Activated CD4-positive, alpha-beta T cell treated with anti-CD3 and anti-CD28 coated beads for 48 hours (primary cell): ENCODE measurements at regions not wholly inside any gene's neighbourhood (a gene's known extent, or its start where the extent isn't known, plus 50 kb on each side); places are given as distances from the start of the nearest gene placed in this dataset.

Experiments
- DNase-seq: peaks from one replicate; pipeline ENCODE4 v3.0.0-alpha.2; 2020

DNA sequence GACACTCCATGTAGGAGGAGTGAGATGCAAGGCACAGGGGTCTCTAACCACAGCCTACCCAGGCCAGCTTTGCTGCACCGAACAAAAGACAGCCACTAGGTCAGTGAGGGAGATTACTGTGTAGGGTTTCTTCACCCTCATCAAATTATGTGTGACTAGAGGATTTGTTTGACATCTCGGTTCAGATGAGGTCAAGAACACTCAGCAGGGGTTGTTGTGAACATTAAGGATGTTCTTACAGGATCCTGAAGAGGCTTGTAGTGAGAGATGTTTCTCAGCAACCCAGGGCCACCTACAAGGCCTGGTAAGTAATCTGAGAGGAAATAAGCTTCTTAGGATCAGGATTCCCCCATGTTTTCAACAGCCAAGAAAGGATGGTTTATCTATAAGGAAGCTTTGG, 202.1 kb downstream of the NXPE2 start:
- no peak for DNase-seq

GRCh38 chr11:114883472-114883871, 205.1 kb downstream of the NXPE2 start:
- no peak for DNase-seq

GRCh38 chr11:114886644-114887265, 208.4 kb downstream of the NXPE2 start:
- DNase-seq, result no peak

DNA sequence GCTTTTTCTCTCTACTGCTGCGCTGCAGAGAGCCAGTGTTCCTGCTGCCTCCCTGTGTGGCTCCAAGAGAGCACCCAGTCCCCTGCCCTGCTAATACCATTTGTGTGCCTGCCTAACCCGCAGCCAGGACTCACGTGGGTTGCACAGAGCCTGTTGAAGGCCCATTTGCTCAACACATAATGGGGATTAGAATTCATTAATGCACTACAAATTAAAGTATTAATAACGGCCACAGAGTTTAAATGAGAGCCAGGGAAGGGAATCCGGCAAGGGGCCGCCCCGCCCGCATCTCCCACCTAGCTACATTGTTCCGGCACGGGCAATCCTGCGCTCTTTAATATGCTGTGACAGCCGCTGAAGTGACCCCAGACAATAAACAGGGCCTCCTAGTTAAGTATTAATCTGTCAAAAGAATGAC, 211.3 kb downstream of the NXPE2 start:
- DNase-seq, result no peak

DNA sequence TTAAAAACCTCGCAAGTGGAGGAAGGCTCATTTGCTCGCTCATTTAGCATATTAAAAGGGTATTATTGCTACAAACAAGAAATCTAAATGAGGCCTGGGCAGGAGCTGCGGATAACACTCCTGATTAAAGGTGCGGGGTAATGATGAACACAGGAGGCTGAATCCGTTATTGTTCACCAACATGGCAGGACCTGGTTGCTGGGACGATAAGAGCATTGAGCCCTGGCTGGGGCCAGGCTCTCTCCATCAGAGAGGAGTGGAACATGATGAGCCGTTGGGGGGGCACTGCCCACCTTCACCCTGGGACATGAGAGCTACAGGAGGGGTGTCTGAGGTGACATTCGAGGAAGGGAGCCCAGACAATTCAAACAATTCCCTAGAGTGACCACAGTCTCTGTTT, 211.7 kb downstream of the NXPE2 start:
- no peak for DNase-seq

DNA sequence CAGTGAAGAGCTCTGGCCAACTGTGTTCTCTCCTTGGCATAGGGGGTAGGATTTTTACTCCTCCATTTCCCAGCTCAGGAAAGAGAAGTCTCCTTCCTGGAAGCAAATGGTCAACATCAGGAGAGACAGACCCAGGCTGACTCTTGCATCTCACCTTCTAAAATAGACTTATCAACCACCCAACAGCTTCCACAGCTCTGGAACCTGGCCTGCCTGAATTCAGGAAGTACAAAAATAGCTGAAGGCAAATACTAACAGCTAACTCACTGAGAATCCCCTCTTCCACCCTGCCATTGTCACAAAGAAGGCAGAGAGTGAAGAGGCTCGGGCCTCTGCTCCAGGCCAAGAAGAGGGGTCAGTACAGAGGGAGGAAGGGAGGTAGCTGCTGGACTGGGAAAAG, 213.6 kb downstream of the NXPE2 start:
- DNase-seq, result no peak

GRCh38 chr11:114892381-114893197, 214.3 kb downstream of the NXPE2 start:
- DNase-seq, result peak; percentile 38

GRCh38 chr11:114893329-114893728, 215.0 kb downstream of the NXPE2 start:
- no peak for DNase-seq

DNA sequence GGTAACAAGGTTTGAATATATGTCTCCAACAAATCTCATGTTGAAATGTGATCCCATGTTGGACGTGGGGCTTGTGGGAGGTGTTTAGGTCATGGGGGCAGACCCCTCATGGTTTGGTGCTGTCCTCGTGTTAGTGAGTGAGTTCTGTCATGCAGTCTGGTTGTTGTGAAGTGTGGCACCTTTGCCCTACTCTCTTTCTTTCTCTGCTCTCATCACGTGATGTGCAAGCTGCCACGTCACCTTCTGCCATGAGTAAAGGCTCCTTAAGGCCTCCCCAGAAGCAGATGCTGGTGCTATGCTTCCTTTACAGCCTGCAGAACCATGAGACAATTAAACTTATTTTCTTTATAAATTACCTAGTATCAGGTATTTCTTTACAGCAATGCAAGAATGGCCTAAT, 218.3 kb downstream of the NXPE2 start:
- DNase-seq, result no peak

- no peak for DNase-seq
These were observed 231.5 kb downstream of the NXPE2 start for GRCh38 chr11:114909866-114910265.

DNA sequence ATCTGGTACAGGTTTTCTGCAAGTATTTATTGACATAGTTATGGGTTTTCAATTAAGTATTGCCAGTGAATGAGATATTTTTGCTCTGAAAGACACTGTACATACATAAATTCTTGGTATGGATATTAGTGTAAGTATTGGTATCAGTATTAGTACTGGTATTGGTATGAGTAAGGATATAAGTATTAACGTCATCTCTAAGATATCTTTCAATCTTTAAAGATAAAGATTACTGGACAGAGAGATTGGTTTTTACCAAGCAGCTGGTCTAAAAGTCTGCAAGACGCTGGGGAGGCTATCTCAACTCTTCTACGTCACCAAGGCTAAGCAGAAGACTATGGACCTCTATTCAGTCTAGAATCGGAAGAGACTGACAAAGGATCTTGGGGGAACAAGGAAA, 234.5 kb downstream of the NXPE2 start:
- no peak for DNase-seq

DNA sequence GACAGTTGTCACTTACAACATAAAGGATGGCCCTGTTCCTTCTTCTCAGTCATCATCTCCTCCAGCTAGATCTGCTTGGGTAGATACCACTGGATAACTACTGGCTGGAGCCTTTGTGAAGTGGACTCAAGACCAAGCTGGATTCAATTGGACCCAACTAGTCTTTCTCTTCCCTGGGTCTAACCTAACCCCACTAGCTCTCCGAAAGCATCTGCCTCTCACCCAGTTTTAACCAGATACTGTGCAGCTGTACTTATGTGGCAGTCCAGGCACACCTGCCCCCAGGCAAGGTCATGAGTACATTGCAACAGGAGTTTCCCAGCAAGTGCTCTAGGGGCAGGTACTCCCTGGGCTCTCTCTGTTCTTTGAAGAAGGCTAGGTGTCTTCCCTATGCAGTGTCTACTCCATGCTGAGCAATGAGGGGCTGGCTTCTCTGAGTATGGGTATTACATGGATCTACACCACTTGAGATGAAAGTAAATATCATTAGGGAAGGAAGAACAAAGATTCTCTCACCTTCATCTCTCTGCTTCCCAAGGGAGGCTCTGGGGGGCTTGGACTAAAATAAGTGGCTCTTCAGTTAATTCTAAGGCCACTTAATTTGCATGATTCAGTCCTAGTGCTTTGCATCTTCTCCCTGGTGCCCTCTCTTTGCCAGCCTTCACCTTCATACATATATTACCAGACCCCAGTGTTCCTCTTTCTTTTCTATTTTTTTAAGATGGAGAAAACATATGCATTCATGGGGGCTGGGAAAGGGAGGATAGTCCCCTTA, 236.1 kb downstream of the NXPE2 start:
- no peak for DNase-seq

- DNase-seq, result no peak
These were observed 237.8 kb downstream of the NXPE2 start for GRCh38 chr11:114915871-114916805.

DNA sequence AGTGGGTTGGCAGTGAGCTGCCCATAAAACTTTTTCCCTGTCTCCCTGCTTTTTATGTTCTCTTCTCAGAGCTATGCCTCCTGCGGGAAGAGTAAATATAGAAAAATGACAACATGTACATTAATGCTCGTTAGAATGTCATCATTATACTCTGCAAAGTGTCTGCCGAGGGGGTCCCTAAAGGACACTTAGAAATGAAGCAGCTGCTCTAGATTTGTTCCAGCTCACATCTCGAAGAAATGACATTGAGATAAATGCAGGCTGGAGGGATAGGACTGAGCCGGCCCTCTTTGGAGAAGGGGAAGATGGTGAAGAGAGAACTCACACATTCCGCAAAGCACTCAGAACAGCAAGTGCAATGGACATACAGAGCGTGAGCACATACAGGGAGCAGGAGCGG, 240.0 kb downstream of the NXPE2 start:
- DNase-seq, result no peak

GRCh38 chr11:114921697-114922096, 243.4 kb downstream of the NXPE2 start:
- DNase-seq, result no peak

GRCh38 chr11:114924042-114924441, 245.7 kb downstream of the NXPE2 start:
- no peak for DNase-seq

- DNase-seq, result no peak
These were observed 247.3 kb downstream of the NXPE2 start for GRCh38 chr11:114925591-114925990.

- DNase-seq, result no peak
These were observed 250.0 kb downstream of the NXPE2 start for GRCh38 chr11:114928260-114928870.

- no peak for DNase-seq
These were observed 251.1 kb downstream of the NXPE2 start for GRCh38 chr11:114929351-114930000.

DNA sequence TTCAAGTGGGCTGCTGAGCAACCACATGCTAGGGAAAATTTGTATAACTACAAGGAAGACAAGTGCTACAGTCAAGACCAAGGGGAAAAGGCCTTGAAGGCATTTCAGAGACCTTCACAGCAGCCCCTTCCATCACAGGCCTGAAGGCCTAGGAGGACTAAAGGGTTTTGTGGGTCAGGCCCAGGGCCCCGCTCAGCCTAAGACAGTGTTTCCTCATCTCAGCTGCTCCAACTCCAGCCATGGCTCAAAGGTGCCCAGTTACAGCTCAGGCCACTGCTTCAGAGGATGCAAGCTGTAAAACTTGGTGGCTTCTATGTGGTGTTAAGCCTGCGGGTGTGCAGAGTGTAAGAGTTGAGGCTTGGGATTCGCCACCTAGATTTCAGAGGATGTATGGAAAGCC, 260.5 kb downstream of the NXPE2 start:
- DNase-seq, result no peak

DNA sequence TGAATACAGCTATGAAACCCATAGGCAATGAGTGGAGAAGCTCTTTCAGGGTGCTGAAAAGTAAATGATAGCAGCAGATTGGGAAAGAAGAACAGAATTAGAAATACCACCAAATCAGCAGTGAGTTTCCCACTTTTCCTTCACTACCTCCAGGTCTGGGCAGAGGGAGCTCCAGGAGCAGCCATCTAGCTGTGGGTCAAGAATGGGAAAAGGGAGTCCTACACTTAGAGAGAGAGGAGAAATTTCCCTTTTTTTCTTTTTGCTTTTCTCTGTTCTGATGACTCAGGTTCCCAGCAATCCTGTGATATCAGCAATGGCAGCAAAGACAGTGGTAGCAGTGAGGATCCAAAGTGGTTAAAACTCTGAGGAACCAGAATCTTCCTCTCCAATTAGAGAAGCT, 263.9 kb downstream of the NXPE2 start:
- DNase-seq, result no peak
